H1 (cell line): ENCODE measurements at regions not wholly inside any gene's neighbourhood (a gene's known extent, or its start where the extent isn't known, plus 50 kb on each side); places are given as distances from the start of the nearest gene placed in this dataset.

ENCODE experiments used
- CTCF ChIA-PET: fragments of 300-600 bp; sonication (Branson Sonifier 250); formaldehyde crosslinking; loops from one replicate; lab custom pipeline; 2021; ENCODE audit not compliant: partially characterized antibody; lab: Charles Lee
- POLR2A ChIA-PET: fragments of 300-600 bp; sonication (Branson Sonifier 250); formaldehyde crosslinking; loops from one replicate; lab custom pipeline; 2021; ENCODE audit warnings: inconsistent platforms; ENCODE audit not compliant: partially characterized antibody; lab: Charles Lee
- DNase-seq, 2 experiments: peaks; one replicate each; pipeline versions ENCODE4 v3.0.0 to v3.0.0-alpha.2; 2010 to 2022; ENCODE audit warnings: low spot score in 2 of 2, low read depth in 1 of 2, mixed read lengths in 1 of 2
- FAIRE-seq: peaks from 2 replicates; lab custom pipeline; 2011; peaks lifted over from hg19 to GRCh38; lab: Jason Lieb, UNC
- H2AFZ ChIP-seq: 2 replicates; pipeline ENCODE4 v1.8.1; 2012; ENCODE audit warnings: low read length, inconsistent platforms
- H2AK5ac ChIP-seq: 2 replicates; pipeline ENCODE4 v1.6.1; 2013; ENCODE audit warnings: low read depth, low read length
- H2BK120ac ChIP-seq: replicated peaks from 2 replicates; pipeline ENCODE3; 2013; ENCODE audit warnings: low read depth, low read length, inconsistent platforms
- H2BK12ac ChIP-seq: 2 replicates; pipeline ENCODE4 v1.6.1; 2013; ENCODE audit warnings: low read depth, low read length
- H2BK15ac ChIP-seq: 2 replicates; pipeline ENCODE4 v1.6.1; 2013; ENCODE audit warnings: low read length
- H2BK20ac ChIP-seq: 2 replicates; pipeline ENCODE4 v1.6.1; 2013; ENCODE audit warnings: low read length
- H2BK5ac ChIP-seq: 2 replicates; pipeline ENCODE4 v1.6.1; 2013; ENCODE audit warnings: low read depth, low read length
- H3K14ac ChIP-seq: 2 replicates; pipeline ENCODE4 v1.6.1; 2013; ENCODE audit warnings: inconsistent platforms; ENCODE audit not compliant: insufficient read length
- H3K18ac ChIP-seq: 2 replicates; pipeline ENCODE4 v1.6.1; 2013; ENCODE audit warnings: low read length; ENCODE audit errors: extremely low read depth
- H3K23ac ChIP-seq: 2 replicates; pipeline ENCODE4 v1.6.1; 2013; ENCODE audit warnings: inconsistent platforms; ENCODE audit not compliant: insufficient read length
- H3K23me2 ChIP-seq: 2 replicates; pipeline ENCODE4 v1.6.1; 2013; ENCODE audit warnings: low read depth, low read length
- H3K27ac ChIP-seq: 2 replicates; pipeline ENCODE4 v1.6.1; 2011; ENCODE audit warnings: low read depth, low read length, inconsistent platforms
- H3K27me3 ChIP-seq, 4 experiments: replicated peaks in 1 of 4; 1 replicate in 1 of 4; 2 replicates in 3 of 4; pipeline versions ENCODE4 v1.6.1 to v1.8.1; 2011 to 2013; ENCODE audit warnings: low read length in 3 of 4, mild to moderate bottlenecking in 3 of 4, inconsistent platforms in 2 of 4, mixed read lengths in 2 of 4, moderate library complexity in 1 of 4; ENCODE audit not compliant: control insufficient read depth in 3 of 4, insufficient read depth in 3 of 4; ENCODE audit errors: extremely low read depth in 1 of 4
- H3K36me3 ChIP-seq, 4 experiments: 2 replicates each; pipeline versions ENCODE4 v1.6.1 to v1.8.1; 2011 to 2013; ENCODE audit warnings: mild to moderate bottlenecking in 4 of 4, low read length in 3 of 4, moderate library complexity in 2 of 4, control low read depth in 1 of 4, inconsistent platforms in 1 of 4; ENCODE audit not compliant: insufficient read depth in 4 of 4, control insufficient read depth in 2 of 4
- H3K4ac ChIP-seq: replicated peaks from 2 replicates; pipeline ENCODE3; 2013; ENCODE audit warnings: low read length, low read depth, mixed read lengths, inconsistent platforms; ENCODE audit not compliant: insufficient read length
- H3K4me1 ChIP-seq, 4 experiments: replicated peaks in 1 of 4; 1 replicate in 1 of 4; 2 replicates in 3 of 4; pipeline versions ENCODE4 v1.6.1 to v1.8.1; 2011 to 2013; ENCODE audit warnings: low read length in 3 of 4, inconsistent platforms in 2 of 4, mixed read lengths in 1 of 4; ENCODE audit not compliant: insufficient read depth in 4 of 4, control insufficient read depth in 3 of 4
- H3K4me2 ChIP-seq, 2 experiments: 2 replicates each; pipeline versions ENCODE4 v1.6.1 to v1.8.1; 2011 to 2013; ENCODE audit warnings: low read depth in 2 of 2, low read length in 2 of 2, control low read depth in 1 of 2, inconsistent platforms in 1 of 2, mild to moderate bottlenecking in 1 of 2; ENCODE audit not compliant: insufficient read depth in 1 of 2
- H3K4me3 ChIP-seq, 4 experiments: fragments of 200-600, 300-600 bp in 1 of 4; sonication (generic), shearing (Covaris generic), sonication (Bioruptor Twin) in 1 of 4; 2 replicates each; pipeline versions ENCODE4 v1.5.1 to v1.8.1; 2011 to 2016; ENCODE audit warnings: low read length in 4 of 4, low read depth in 3 of 4, control low read depth in 2 of 4, inconsistent platforms in 2 of 4, mild to moderate bottlenecking in 2 of 4, mixed read lengths in 1 of 4, moderate library complexity in 1 of 4; ENCODE audit not compliant: insufficient read depth in 2 of 4; ENCODE audit errors: extremely low read depth in 1 of 4
- H3K56ac ChIP-seq: replicated peaks from 2 replicates; pipeline ENCODE3; 2013; ENCODE audit warnings: low read depth, mild to moderate bottlenecking, mixed read lengths, low read length, inconsistent platforms; ENCODE audit not compliant: insufficient read length
- H3K79me1 ChIP-seq: 2 replicates; pipeline ENCODE4 v1.6.1; 2013; ENCODE audit warnings: low read depth, low read length, control low read depth
- H3K79me2 ChIP-seq, 2 experiments: 2 replicates each; pipeline versions ENCODE4 v1.6.1 to v1.8.1; 2012 to 2013; ENCODE audit warnings: low read length in 2 of 2, mild to moderate bottlenecking in 2 of 2, inconsistent platforms in 1 of 2; ENCODE audit not compliant: insufficient read depth in 2 of 2, control insufficient read depth in 1 of 2
- H3K9ac ChIP-seq, 4 experiments: replicated peaks in 1 of 4; 1 replicate in 1 of 4; 2 replicates in 3 of 4; pipeline versions ENCODE4 v1.6.1 to v1.8.1; 2011 to 2013; ENCODE audit warnings: low read depth in 3 of 4, low read length in 3 of 4, control low read depth in 2 of 4, mild to moderate bottlenecking in 2 of 4, moderate library complexity in 2 of 4, inconsistent platforms in 1 of 4; ENCODE audit errors: extremely low read depth in 1 of 4
- H3K9me3 ChIP-seq, 2 experiments: 2 replicates each; pipeline versions ENCODE4 v1.6.1 to v1.8.1; 2012 to 2013; ENCODE audit warnings: mild to moderate bottlenecking in 2 of 2, moderate library complexity in 2 of 2, control low read depth in 1 of 2, inconsistent platforms in 1 of 2, low read depth in 1 of 2, low read length in 1 of 2, mixed read lengths in 1 of 2; ENCODE audit not compliant: insufficient read depth in 2 of 2
- H4K20me1 ChIP-seq, 2 experiments: replicated peaks in 1 of 2; 2 replicates each; pipeline versions ENCODE3 to v1.8.1; 2011 to 2013; ENCODE audit warnings: inconsistent platforms in 2 of 2, low read length in 2 of 2, mild to moderate bottlenecking in 1 of 2; ENCODE audit not compliant: insufficient read depth in 2 of 2, control insufficient read depth in 1 of 2
- H4K5ac ChIP-seq: 2 replicates; pipeline ENCODE4 v1.6.1; 2013; ENCODE audit warnings: low read length, low read depth, mixed read lengths, inconsistent platforms; ENCODE audit not compliant: insufficient read length
- H4K8ac ChIP-seq: 2 replicates; pipeline ENCODE4 v1.8.0; 2013; ENCODE audit warnings: mild to moderate bottlenecking, moderate library complexity, low read length, inconsistent platforms; ENCODE audit not compliant: insufficient read depth; ENCODE audit errors: extremely low read depth
- H4K91ac ChIP-seq: replicated peaks from 2 replicates; pipeline ENCODE3; 2013; ENCODE audit warnings: low read length, mixed read lengths, inconsistent platforms; ENCODE audit not compliant: insufficient read length
- ASH2L ChIP-seq: fragments of 200-600, 300-600 bp; sonication (generic); IDR thresholded peaks from one replicate; pipeline ENCODE4 v1.7.1; 2017; ENCODE audit warnings: low read length
- CTBP2 ChIP-seq: IDR thresholded peaks from 2 replicates; pipeline ENCODE4 v1.7.0; 2011; ENCODE audit warnings: borderline replicate concordance, mild to moderate bottlenecking, moderate library complexity, mixed read lengths, low read length; ENCODE audit not compliant: insufficient read depth, insufficient read length
- GABPA ChIP-seq: IDR thresholded peaks from 2 replicates; pipeline ENCODE4 v1.6.1; 2011; ENCODE audit warnings: mild to moderate bottlenecking, low read length, moderate library complexity, borderline replicate concordance; ENCODE audit not compliant: insufficient read depth
- POLR2AphosphoS5 ChIP-seq: IDR thresholded peaks from 2 replicates; pipeline ENCODE4 v1.6.1; 2011; ENCODE audit warnings: low read depth, low read length
- RFX5 ChIP-seq: IDR thresholded peaks from 2 replicates; pipeline ENCODE4 v1.6.1; 2011; ENCODE audit warnings: low read depth, low read length, improper control_type of control experiment, borderline replicate concordance
- RNF2 ChIP-seq: fragments of 200-900, 300-1000 bp; sonication (generic); IDR thresholded peaks from 2 replicates; pipeline ENCODE4 v1.7.1; 2016; ENCODE audit warnings: borderline replicate concordance, low read depth, mild to moderate bottlenecking, antibody characterized with exemption, low read length; ENCODE audit not compliant: poor library complexity, severe bottlenecking; ENCODE audit errors: missing control alignments
- SP1 ChIP-seq: IDR thresholded peaks from 2 replicates; pipeline ENCODE4 v1.6.1; 2011; ENCODE audit warnings: low read depth, low read length
- WGBS, 2 experiments: shearing (Covaris generic) in 1 of 2; methylation state at CpG; one replicate each; pipeline versions ENCODE4 v1.1.6 to v1.1.7; 2013 to 2015; ENCODE audit warnings: low lambda C conversion rate in 2 of 2, mixed read lengths in 2 of 2, inconsistent platforms in 1 of 2, low coverage in 1 of 2, missing lambda C conversion rate in 1 of 2; ENCODE audit not compliant: insufficient replicate concordance in 2 of 2, insufficient coverage in 1 of 2, insufficient read length in 1 of 2; ENCODE audit errors: extremely low coverage in 1 of 2, missing lambda C conversion rate in 1 of 2; 5-methylcytosine and 5-hydroxymethylcytosine counted together
- TF ChIP-seq, protein P1 (sequence below): IDR thresholded peaks from 2 replicates; pipeline ENCODE4 v1.6.1; 2012; ENCODE audit warnings: low read length, inconsistent platforms
- TF ChIP-seq, protein P2 (sequence below): IDR thresholded peaks from 2 replicates; pipeline ENCODE4 v1.6.1; 2011; ENCODE audit warnings: low read length, improper control_type of control experiment

DNA sequence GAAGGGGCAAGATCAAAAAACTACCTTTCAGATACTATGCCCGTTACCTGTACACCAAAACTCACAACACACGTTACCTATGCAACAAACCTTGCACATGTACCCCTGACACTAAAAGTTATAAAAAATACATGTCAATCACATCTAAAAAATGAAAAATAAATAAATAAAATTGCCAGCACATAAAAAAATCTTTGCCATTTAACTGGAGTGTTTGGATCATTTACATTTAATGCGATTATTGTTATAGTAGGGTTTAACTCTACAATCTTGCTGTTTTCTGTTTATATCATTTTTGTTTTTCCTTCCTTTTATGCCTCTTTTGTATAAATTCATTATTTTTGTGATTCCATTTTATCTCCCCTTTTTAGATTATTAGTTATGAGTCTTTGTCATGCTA, 106.3 kb downstream of the RFX6 start:
- no peak overlapping the region for H2AK5ac ChIP-seq
- H3K18ac ChIP-seq: no peak overlapping the region
- no peak overlapping the region for H2BK5ac ChIP-seq
- no peaks in the 10 kb centered on the region for H3K36me3 ChIP-seq
- no peak for DNase-seq
- ChIA-PET CTCF (interaction anchor here (1.3 kb wide), 1 partner anchor 12 kb away, joined by 4 read pairs; no protein-coding TSS in a partner anchor), POLR2A (no interaction called here)
- no peak overlapping the region for H2BK120ac ChIP-seq
- no peaks in the 10 kb centered on the region for H3K27me3 ChIP-seq
- H4K91ac ChIP-seq: no peak overlapping the region
- no peak overlapping the region for H2BK20ac ChIP-seq
- H3K4me1 ChIP-seq: no peaks in the 10 kb centered on the region
- no peak overlapping the region for H2BK12ac ChIP-seq
- no peaks in the 10 kb centered on the region for H4K20me1 ChIP-seq
- no peak overlapping the region for H3K4ac ChIP-seq
- no peak overlapping the region for H3K4me2 ChIP-seq
- H3K14ac ChIP-seq: no peak overlapping the region
- 95% methylated on average over 3 of the region's 3 CpGs; no CpG with 5 or more reads in 1 of the 2 experiments for WGBS, 2 experiments
- peaks cover 0 to 10% of the 10 kb centered on the region in 2 experiments; a peak in 2 of 4 replicates for H3K9me3 ChIP-seq
- H3K56ac ChIP-seq: no peak overlapping the region
- H3K23me2 ChIP-seq: no peaks in the 10 kb centered on the region
- H2AFZ ChIP-seq: no peak overlapping the region
- no peak overlapping the region for H4K8ac ChIP-seq
- no peaks in the 10 kb centered on the region for H3K79me1 ChIP-seq
- H3K23ac ChIP-seq: no peak overlapping the region
- H3K79me2 ChIP-seq: no peaks in the 10 kb centered on the region
- H3K27ac ChIP-seq: no peak overlapping the region
- H2BK15ac ChIP-seq: no peak overlapping the region
- FAIRE-seq: no peak
- no peak overlapping the region for H3K4me3 ChIP-seq
- no peak overlapping the region; a peak in 1 of 7 replicates for H3K9ac ChIP-seq
- no peak overlapping the region for H4K5ac ChIP-seq
- TF ChIP-seq SP1: no peak
- TF ChIP-seq, protein P1, sequence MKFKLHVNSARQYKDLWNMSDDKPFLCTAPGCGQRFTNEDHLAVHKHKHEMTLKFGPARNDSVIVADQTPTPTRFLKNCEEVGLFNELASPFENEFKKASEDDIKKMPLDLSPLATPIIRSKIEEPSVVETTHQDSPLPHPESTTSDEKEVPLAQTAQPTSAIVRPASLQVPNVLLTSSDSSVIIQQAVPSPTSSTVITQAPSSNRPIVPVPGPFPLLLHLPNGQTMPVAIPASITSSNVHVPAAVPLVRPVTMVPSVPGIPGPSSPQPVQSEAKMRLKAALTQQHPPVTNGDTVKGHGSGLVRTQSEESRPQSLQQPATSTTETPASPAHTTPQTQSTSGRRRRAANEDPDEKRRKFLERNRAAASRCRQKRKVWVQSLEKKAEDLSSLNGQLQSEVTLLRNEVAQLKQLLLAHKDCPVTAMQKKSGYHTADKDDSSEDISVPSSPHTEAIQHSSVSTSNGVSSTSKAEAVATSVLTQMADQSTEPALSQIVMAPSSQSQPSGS: no peak
- no peak for TF ChIP-seq ASH2L
- no peak for TF ChIP-seq POLR2AphosphoS5
- TF ChIP-seq RFX5: no peak
- TF ChIP-seq, protein P2, sequence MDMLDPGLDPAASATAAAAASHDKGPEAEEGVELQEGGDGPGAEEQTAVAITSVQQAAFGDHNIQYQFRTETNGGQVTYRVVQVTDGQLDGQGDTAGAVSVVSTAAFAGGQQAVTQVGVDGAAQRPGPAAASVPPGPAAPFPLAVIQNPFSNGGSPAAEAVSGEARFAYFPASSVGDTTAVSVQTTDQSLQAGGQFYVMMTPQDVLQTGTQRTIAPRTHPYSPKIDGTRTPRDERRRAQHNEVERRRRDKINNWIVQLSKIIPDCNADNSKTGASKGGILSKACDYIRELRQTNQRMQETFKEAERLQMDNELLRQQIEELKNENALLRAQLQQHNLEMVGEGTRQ: no peak
- no peak for TF ChIP-seq RNF2
- TF ChIP-seq GABPA: no peak
- TF ChIP-seq CTBP2: no peak
